ENCODE measurements at regions not wholly inside any gene's neighbourhood (a gene's known extent, or its start where the extent isn't known, plus 50 kb on each side); places are given as distances from the start of the nearest gene placed in this dataset.

DNA sequence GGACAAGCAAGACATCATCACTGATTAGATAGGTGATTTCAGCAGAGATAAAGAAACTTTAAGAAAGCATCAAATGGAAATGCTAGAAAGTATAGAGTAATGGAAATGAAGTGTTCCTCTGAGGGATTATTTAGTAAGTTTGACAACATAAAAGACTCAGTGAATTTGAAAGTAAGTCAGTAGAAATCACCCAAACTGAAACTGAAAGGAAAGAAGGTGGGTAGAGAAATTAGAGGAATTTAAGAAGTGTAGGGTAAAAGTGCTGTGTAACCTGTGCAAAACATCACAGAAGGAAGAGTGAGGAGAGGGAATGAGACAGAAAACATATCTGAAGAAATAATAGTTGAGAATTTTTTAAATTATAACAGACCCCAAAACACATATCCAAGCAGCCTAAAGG lies 343.1 kb downstream of the CBLN2 start:
- no peaks in the 10 kb centered on the region for H3K4me1 ChIP-seq
- no peaks in the 10 kb centered on the region for H3K36me3 ChIP-seq
- no peak overlapping the region for H3K9ac ChIP-seq
- no peaks in the 10 kb centered on the region for H3F3A ChIP-seq (ENCODE audit: low read depth)
- H3K27ac ChIP-seq, result no peak overlapping the region
- H3K4me2 ChIP-seq, result no peak overlapping the region
- Mint-ChIP-seq H3K9me3 (no peaks in the 10 kb centered on the region), H3K27me3 (ENCODE audit: insufficient read depth, low read depth) (no peaks in the 10 kb centered on the region), H3K36me3 (no peaks in the 10 kb centered on the region), H3K4me3 (no peak overlapping the region), H3K4me1 (peaks cover under 1% of the 10 kb centered on the region), H3K27ac (no peak overlapping the region)
- no peaks in the 10 kb centered on the region for H4K20me1 ChIP-seq (ENCODE audit: low read depth)
- no peaks in the 10 kb centered on the region for H3K9me3 ChIP-seq (ENCODE audit: low read depth)
- no peaks in the 10 kb centered on the region for H3K79me2 ChIP-seq (ENCODE audit: low read depth)
- TF ChIP-seq, protein P1, sequence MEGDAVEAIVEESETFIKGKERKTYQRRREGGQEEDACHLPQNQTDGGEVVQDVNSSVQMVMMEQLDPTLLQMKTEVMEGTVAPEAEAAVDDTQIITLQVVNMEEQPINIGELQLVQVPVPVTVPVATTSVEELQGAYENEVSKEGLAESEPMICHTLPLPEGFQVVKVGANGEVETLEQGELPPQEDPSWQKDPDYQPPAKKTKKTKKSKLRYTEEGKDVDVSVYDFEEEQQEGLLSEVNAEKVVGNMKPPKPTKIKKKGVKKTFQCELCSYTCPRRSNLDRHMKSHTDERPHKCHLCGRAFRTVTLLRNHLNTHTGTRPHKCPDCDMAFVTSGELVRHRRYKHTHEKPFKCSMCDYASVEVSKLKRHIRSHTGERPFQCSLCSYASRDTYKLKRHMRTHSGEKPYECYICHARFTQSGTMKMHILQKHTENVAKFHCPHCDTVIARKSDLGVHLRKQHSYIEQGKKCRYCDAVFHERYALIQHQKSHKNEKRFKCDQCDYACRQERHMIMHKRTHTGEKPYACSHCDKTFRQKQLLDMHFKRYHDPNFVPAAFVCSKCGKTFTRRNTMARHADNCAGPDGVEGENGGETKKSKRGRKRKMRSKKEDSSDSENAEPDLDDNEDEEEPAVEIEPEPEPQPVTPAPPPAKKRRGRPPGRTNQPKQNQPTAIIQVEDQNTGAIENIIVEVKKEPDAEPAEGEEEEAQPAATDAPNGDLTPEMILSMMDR (IDR thresholded peaks at IDR 0.05), result no peak
- TF ChIP-seq EZH2 (IDR thresholded peaks at IDR 0.05) (no peak), EZH2phosphoT487 (IDR thresholded peaks at IDR 0.05) (no peak)
- no peak for DNase-seq (ENCODE audit: low spot score)
- H3K4me3 ChIP-seq, result no peak overlapping the region
- no peak overlapping the region for H2AFZ ChIP-seq (replicated peaks)
- H3K27me3 ChIP-seq, result no peaks in the 10 kb centered on the region

GRCh38 chr18:72197591-72197990 lies 346.6 kb downstream of the CBLN2 start:
- Mint-ChIP-seq H3K4me1 (no peaks in the 10 kb centered on the region), H3K36me3 (no peaks in the 10 kb centered on the region), H3K27me3 (ENCODE audit: insufficient read depth, low read depth) (no peaks in the 10 kb centered on the region), H3K4me3 (no peak overlapping the region), H3K9me3 (no peaks in the 10 kb centered on the region), H3K27ac (no peak overlapping the region)
- Histone ChIP-seq H3K4me2 (no peak overlapping the region), H3K9me3 (ENCODE audit: low read depth) (no peaks in the 10 kb centered on the region), H2AFZ (replicated peaks) (no peak overlapping the region), H3K4me1 (no peaks in the 10 kb centered on the region), H3K36me3 (no peaks in the 10 kb centered on the region), H3K27ac (no peak overlapping the region), H3K79me2 (ENCODE audit: low read depth) (no peaks in the 10 kb centered on the region), H3F3A (ENCODE audit: low read depth) (no peaks in the 10 kb centered on the region), H4K20me1 (ENCODE audit: low read depth) (no peaks in the 10 kb centered on the region), H3K27me3 (no peaks in the 10 kb centered on the region), H3K4me3 (no peak overlapping the region), H3K9ac (no peak overlapping the region)
- TF ChIP-seq, protein P1 (IDR thresholded peaks at IDR 0.05), result no peak
- TF ChIP-seq EZH2 (IDR thresholded peaks at IDR 0.05), result no peak
- TF ChIP-seq EZH2phosphoT487 (IDR thresholded peaks at IDR 0.05), result no peak
- no peak for DNase-seq (ENCODE audit: low spot score)

DNA sequence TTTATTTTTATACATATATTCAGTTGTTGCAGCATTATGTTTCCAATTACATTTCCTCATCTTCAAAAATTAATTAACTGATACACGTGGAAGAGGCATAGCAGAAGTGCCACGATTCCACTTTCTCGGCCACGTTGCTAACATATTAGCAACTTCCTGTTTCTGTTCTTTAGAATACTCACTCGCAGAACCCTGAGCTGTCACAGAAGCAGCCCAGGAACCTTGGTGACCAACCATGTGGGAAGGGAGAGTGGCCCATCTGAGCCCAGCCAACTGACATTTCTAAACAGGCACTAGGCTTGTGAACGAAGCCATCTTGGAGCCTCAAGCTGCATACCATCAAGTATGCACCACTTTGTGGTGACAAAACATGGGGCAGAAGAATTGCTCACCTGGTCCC lies 350.1 kb downstream of the CBLN2 start:
- H3K36me3 Mint-ChIP-seq, result no peaks in the 10 kb centered on the region
- no peaks in the 10 kb centered on the region for H3K9me3 ChIP-seq (ENCODE audit: low read depth)
- no peak overlapping the region for H3K4me2 ChIP-seq
- no peaks in the 10 kb centered on the region for H3F3A ChIP-seq (ENCODE audit: low read depth)
- H3K27ac ChIP-seq, result no peak overlapping the region
- no peak for DNase-seq (ENCODE audit: low spot score)
- no peak overlapping the region for H3K27ac Mint-ChIP-seq
- H3K36me3 ChIP-seq, result no peaks in the 10 kb centered on the region
- H3K4me3 Mint-ChIP-seq, result no peak overlapping the region
- no peak overlapping the region for H3K9ac ChIP-seq
- H3K9me3 Mint-ChIP-seq, result peaks cover 2% of the 10 kb centered on the region
- no peaks in the 10 kb centered on the region for H3K27me3 Mint-ChIP-seq (ENCODE audit: insufficient read depth, low read depth)
- no peaks in the 10 kb centered on the region for H3K27me3 ChIP-seq
- H4K20me1 ChIP-seq (ENCODE audit: low read depth), result no peaks in the 10 kb centered on the region
- no peaks in the 10 kb centered on the region for H3K4me1 ChIP-seq
- H3K79me2 ChIP-seq (ENCODE audit: low read depth), result no peaks in the 10 kb centered on the region
- TF ChIP-seq EZH2phosphoT487 (IDR thresholded peaks at IDR 0.05), result no peak
- TF ChIP-seq EZH2 (IDR thresholded peaks at IDR 0.05), result no peak
- TF ChIP-seq, protein P1 (IDR thresholded peaks at IDR 0.05), result no peak
- no peaks in the 10 kb centered on the region for H3K4me1 Mint-ChIP-seq
- H2AFZ ChIP-seq (replicated peaks), result no peak overlapping the region
- H3K4me3 ChIP-seq, result no peak overlapping the region
